ENCODE measurements at regions not wholly inside any gene's neighbourhood (a gene's known extent, or its start where the extent isn't known, plus 50 kb on each side); places are given as distances from the start of the nearest gene placed in this dataset.

DNA sequence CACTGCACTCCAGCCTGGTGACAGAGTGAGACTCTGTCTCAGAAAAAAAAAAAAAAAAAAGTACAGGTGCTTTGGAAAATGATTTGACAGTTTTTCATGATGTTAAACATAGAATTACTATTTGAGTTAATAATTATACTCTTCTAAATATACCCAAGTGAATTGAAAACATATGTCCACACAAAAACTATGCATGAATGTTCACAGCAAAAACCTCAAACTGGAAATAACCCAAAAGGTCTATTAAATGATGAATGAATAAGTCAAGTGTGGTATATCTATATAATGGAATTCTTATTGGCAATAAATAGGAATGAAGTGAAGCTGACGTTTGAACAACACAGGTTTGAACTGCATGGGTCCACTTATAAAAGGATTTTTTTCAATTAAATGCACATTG, 207.2 kb upstream of the DAB2 start:
- DNase-seq (ENCODE audit: extremely low spot score): no peak
- POLR2A ChIA-PET: no interaction called here
- CTCF ChIA-PET: no interaction called here
- no peak for TF ChIP-seq ZNF384 (IDR thresholded peaks at IDR 0.05)
- no peak for TF ChIP-seq FOXA1 (IDR thresholded peaks at IDR 0.05)
- TF ChIP-seq, protein P1, sequence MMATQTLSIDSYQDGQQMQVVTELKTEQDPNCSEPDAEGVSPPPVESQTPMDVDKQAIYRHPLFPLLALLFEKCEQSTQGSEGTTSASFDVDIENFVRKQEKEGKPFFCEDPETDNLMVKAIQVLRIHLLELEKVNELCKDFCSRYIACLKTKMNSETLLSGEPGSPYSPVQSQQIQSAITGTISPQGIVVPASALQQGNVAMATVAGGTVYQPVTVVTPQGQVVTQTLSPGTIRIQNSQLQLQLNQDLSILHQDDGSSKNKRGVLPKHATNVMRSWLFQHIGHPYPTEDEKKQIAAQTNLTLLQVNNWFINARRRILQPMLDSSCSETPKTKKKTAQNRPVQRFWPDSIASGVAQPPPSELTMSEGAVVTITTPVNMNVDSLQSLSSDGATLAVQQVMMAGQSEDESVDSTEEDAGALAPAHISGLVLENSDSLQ (IDR thresholded peaks at IDR 0.05): no peak
- no peak for TF ChIP-seq CTBP1 (IDR thresholded peaks at IDR 0.05; ENCODE audit: borderline replicate concordance)
- no peak for TF ChIP-seq BHLHE40 (IDR thresholded peaks at IDR 0.05; ENCODE audit: borderline replicate concordance)
- no peak for TF ChIP-seq L3MBTL2 (conservative IDR thresholded peaks at IDR 0.05)
- TF ChIP-seq FOXM1 (IDR thresholded peaks at IDR 0.05; ENCODE audit: borderline replicate concordance): no peak
- no peak for TF ChIP-seq FOXK2 (IDR thresholded peaks at IDR 0.05)
- TF ChIP-seq SUZ12 (IDR thresholded peaks at IDR 0.05): no peak
- no peak for TF ChIP-seq HDGF (IDR thresholded peaks at IDR 0.05; ENCODE audit: borderline replicate concordance)
- no peak for TF ChIP-seq TARDBP (IDR thresholded peaks at IDR 0.05)
- no peak for TF ChIP-seq SP1 (IDR thresholded peaks at IDR 0.05)
- TF ChIP-seq NFRKB (IDR thresholded peaks at IDR 0.05): no peak
- no peak for TF ChIP-seq ARNT (IDR thresholded peaks at IDR 0.05)
- no peak for TF ChIP-seq LEF1 (IDR thresholded peaks at IDR 0.05; ENCODE audit: borderline replicate concordance)
- TF ChIP-seq ELF4 (IDR thresholded peaks at IDR 0.05): no peak

DNA sequence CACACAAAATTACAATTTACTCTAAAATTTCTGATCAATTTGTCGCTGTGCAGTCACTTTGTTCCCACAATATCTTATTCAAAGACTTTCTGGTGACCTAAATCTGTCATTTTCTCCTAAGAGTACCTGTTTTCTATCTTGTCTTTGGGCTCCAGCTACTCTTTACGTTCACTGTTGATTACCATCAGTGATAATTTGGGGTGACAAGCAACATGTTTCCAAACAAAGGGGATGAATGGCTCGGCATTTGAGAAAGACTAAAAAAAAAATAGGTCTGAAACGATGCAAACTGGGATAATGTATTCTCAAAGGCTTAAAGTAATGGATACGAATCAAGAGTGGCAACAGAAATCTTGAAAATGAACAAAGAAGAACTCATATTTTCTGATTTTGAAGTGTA, 205.2 kb upstream of the DAB2 start:
- ChIA-PET POLR2A (no interaction called here), CTCF (no interaction called here)
- TF ChIP-seq L3MBTL2 (conservative IDR thresholded peaks at IDR 0.05) (no peak), LEF1 (IDR thresholded peaks at IDR 0.05; ENCODE audit: borderline replicate concordance) (no peak), ELF4 (IDR thresholded peaks at IDR 0.05) (no peak), CTBP1 (IDR thresholded peaks at IDR 0.05; ENCODE audit: borderline replicate concordance) (no peak), SUZ12 (IDR thresholded peaks at IDR 0.05) (no peak), TARDBP (IDR thresholded peaks at IDR 0.05) (no peak), BHLHE40 (IDR thresholded peaks at IDR 0.05; ENCODE audit: borderline replicate concordance) (no peak), FOXA1 (IDR thresholded peaks at IDR 0.05) (no peak)
- DNase-seq (ENCODE audit: extremely low spot score): no peak

DNA sequence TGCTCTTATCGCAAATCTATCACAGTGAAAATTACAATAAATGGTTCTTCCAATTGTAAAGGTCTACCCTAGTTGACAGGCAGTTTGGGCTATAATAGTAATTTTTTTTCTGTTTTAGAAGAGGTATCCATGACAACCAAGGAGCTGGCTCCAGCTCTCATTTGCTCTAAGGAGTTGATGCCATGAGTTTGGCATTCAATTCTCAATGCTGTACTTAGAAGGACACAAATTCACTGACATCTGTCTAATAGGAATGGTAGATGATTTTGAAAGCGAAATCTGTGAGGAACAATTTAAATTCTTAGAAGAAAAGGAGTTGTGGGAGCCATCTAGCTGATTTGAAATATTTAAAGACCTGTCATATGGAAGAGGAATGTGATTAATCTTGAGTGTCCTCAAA, 203.6 kb upstream of the DAB2 start:
- POLR2A ChIA-PET: no interaction called here
- no peak for DNase-seq (ENCODE audit: extremely low spot score)
- TF ChIP-seq HDGF (IDR thresholded peaks at IDR 0.05; ENCODE audit: borderline replicate concordance): no peak
- TF ChIP-seq NFRKB (IDR thresholded peaks at IDR 0.05): no peak
- TF ChIP-seq SUZ12 (IDR thresholded peaks at IDR 0.05): no peak
- TF ChIP-seq TARDBP (IDR thresholded peaks at IDR 0.05): no peak
- TF ChIP-seq ELF4 (IDR thresholded peaks at IDR 0.05): no peak
- TF ChIP-seq L3MBTL2 (conservative IDR thresholded peaks at IDR 0.05): no peak
- TF ChIP-seq, protein P1 (IDR thresholded peaks at IDR 0.05): no peak
- CTCF ChIA-PET: no interaction called here

DNA sequence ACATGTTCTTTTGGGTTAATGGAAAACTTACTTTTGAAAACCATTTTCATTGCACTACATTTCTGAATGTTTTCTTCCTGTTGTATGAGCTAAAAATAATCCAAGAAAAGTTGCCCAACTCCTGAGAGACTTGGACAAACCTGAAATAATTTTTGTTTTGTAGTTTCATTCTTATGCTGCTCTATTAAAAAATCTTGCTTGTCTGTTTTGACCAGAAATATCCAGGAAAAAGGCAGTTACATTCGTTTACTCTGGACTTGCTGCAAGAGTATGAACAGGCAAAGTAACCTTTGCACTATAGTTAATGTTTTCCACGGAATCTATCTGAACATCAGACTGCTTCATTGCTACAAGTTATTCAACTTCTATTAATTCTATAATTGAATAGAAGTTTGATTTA, 200.1 kb upstream of the DAB2 start:
- no peak for DNase-seq (ENCODE audit: extremely low spot score)
- ChIA-PET CTCF (no interaction called here), POLR2A (no interaction called here)
- TF ChIP-seq, protein P1 (IDR thresholded peaks at IDR 0.05): no peak
- TF ChIP-seq TARDBP (IDR thresholded peaks at IDR 0.05) (no peak), SUZ12 (IDR thresholded peaks at IDR 0.05) (no peak), HDGF (IDR thresholded peaks at IDR 0.05; ENCODE audit: borderline replicate concordance) (no peak), LEF1 (IDR thresholded peaks at IDR 0.05; ENCODE audit: borderline replicate concordance) (no peak), L3MBTL2 (conservative IDR thresholded peaks at IDR 0.05) (no peak)

DNA sequence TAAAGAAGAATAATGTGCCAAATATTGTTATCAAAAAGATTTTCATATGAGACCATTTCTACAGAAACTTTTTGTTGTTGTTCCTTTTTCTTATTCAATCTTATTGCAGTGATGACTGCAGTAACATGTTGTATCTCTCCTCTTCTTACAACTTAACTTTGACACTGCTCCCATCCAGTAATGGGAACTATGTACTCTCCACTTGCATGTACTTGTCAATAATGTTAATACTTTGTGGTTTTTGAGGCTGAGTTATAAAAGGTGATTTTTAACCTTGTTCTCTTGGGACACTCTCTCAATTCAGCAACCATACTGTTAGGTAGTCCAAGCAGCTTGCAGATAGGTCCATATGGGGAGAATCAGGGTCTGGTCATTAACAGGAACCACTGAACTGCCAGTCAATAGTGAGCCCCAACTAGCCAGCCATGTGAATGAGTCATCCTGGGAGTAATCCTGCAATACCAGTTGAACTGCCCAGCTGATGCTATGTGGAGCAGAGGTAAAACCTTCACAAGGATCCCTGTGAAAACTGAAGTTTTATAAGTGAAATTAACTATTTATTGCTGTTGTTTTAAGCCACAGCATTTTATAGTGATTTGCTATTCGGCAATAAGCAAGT, 199.6 kb upstream of the DAB2 start:
- no peak for TF ChIP-seq CTBP1 (IDR thresholded peaks at IDR 0.05; ENCODE audit: borderline replicate concordance)
- TF ChIP-seq, protein P1 (IDR thresholded peaks at IDR 0.05): no peak
- no peak for TF ChIP-seq FOXA1 (IDR thresholded peaks at IDR 0.05)
- TF ChIP-seq TARDBP (IDR thresholded peaks at IDR 0.05): no peak
- TF ChIP-seq HDGF (IDR thresholded peaks at IDR 0.05; ENCODE audit: borderline replicate concordance): no peak
- no peak for TF ChIP-seq FOXM1 (IDR thresholded peaks at IDR 0.05; ENCODE audit: borderline replicate concordance)
- no peak for TF ChIP-seq ZNF384 (IDR thresholded peaks at IDR 0.05)
- TF ChIP-seq ARNT (IDR thresholded peaks at IDR 0.05): no peak
- ChIA-PET POLR2A (no interaction called here), CTCF (no interaction called here)
- DNase-seq (ENCODE audit: extremely low spot score): no peak

DNA sequence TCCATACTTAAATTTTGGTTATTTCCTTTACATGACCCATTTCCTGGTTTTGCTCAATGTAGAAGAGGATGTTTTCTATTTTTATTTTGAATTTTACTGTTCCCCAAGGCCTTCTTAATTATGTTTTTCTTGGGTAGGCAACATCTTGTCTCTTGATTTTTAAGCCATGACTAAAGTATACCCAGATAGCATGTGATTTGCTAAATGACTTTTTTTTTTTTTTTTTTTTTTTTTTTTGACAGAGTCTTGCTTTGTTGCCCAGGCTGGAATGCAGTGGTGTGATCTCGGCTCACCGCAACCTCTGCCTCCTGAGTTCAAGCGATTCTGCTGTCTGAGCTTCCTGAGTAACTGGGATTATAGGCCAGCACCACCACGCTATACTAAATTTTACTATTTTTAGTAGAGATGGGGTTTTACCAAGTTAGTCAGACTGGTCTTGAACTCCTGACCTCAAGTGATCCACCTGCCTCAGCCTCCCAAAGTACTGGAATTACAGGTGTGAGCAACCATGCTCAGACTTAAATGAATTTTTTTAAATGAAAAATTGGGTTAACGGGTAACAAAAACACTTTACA, 198.6 kb upstream of the DAB2 start:
- CTCF ChIA-PET: no interaction called here
- DNase-seq (ENCODE audit: extremely low spot score): no peak
- POLR2A ChIA-PET: no interaction called here
- no peak for TF ChIP-seq SP1 (IDR thresholded peaks at IDR 0.05)
- no peak for TF ChIP-seq CTBP1 (IDR thresholded peaks at IDR 0.05; ENCODE audit: borderline replicate concordance)
- no peak for TF ChIP-seq ARNT (IDR thresholded peaks at IDR 0.05)
- no peak for TF ChIP-seq HDGF (IDR thresholded peaks at IDR 0.05; ENCODE audit: borderline replicate concordance)
- TF ChIP-seq ZNF384 (IDR thresholded peaks at IDR 0.05): no peak
- TF ChIP-seq ELF4 (IDR thresholded peaks at IDR 0.05): no peak
- TF ChIP-seq LEF1 (IDR thresholded peaks at IDR 0.05; ENCODE audit: borderline replicate concordance): no peak
- no peak for TF ChIP-seq L3MBTL2 (conservative IDR thresholded peaks at IDR 0.05)
- TF ChIP-seq BHLHE40 (IDR thresholded peaks at IDR 0.05; ENCODE audit: borderline replicate concordance): no peak
- TF ChIP-seq TARDBP (IDR thresholded peaks at IDR 0.05): no peak
- TF ChIP-seq, protein P1 (IDR thresholded peaks at IDR 0.05): no peak
- TF ChIP-seq FOXM1 (IDR thresholded peaks at IDR 0.05; ENCODE audit: borderline replicate concordance): no peak
- TF ChIP-seq FOXA1 (IDR thresholded peaks at IDR 0.05): no peak
